Adrenal gland (tissue), 9 donors: ENCODE measurements at regions not wholly inside any gene's neighbourhood (a gene's known extent, or its start where the extent isn't known, plus 50 kb on each side); places are given as distances from the start of the nearest gene placed in this dataset.

Source experiments
- DNase-seq, 7 donors: peaks; one replicate each; pipeline ENCODE4 v3.0.0-alpha.2; 2019 to 2020
- H3K27ac ChIP-seq, 5 donors: fragments of 200-600 bp; sonication (generic) in 4 of 5; 1 replicate in 3 of 5; 2 replicates in 2 of 5; pipeline versions ENCODE4 v1.5.1 to v1.8.0; 2016 to 2020; ENCODE audit warnings: mild to moderate bottlenecking in 1 of 5
- H3K27me3 ChIP-seq: fragments of 200-600 bp; 2 replicates; pipeline ENCODE4 v1.8.0; 2021
- H3K36me3 ChIP-seq, 2 donors: fragments of 200-600 bp; replicated peaks in 1 of 2; 1 replicate in 1 of 2; 2 replicates in 1 of 2; pipeline versions ENCODE4 v1.5.1 to v1.8.0; 2018 to 2022
- H3K4me1 ChIP-seq, 2 donors: fragments of 200-600 bp; replicated peaks in 1 of 2; 1 replicate in 1 of 2; 2 replicates in 1 of 2; pipeline versions ENCODE4 v1.5.1 to v1.8.0; 2018 to 2021
- H3K4me3 ChIP-seq, 4 donors: fragments of 200-600 bp; sonication (generic) in 3 of 4; one replicate each; pipeline ENCODE4 v1.5.1; 2016 to 2018
- H3K9me3 ChIP-seq, 3 donors: fragments of 200-600 bp; sonication (generic) in 1 of 3; replicated peaks in 1 of 3; 1 replicate in 2 of 3; 2 replicates in 1 of 3; pipeline versions ENCODE4 v1.5.1 to v1.8.0; 2016 to 2021
- POLR2A ChIP-seq, 2 donors: fragments of 450-650 bp; IDR thresholded peaks; one replicate each; pipeline ENCODE4 v1.6.1; 2017; ENCODE audit warnings: antibody characterized with exemption in 2 of 2, mild to moderate bottlenecking in 2 of 2, moderate library complexity in 1 of 2
- WGBS, 4 donors: extraction: QIAGEN DNeasy Blood & Tissue Kit in 2 of 4; methylation state at CpG; one replicate each; pipeline versions ENCODE4 v1.1.5 to v1.1.7; 2013 to 2017; 5-methylcytosine and 5-hydroxymethylcytosine counted together
- intact Hi-C, 2 donors: fragments of 100-400 bp; cut with DNase I; formaldehyde crosslinking; loops; one replicate each; pipeline versions ENCODE4 v1.14.1 to v1.15.0; 2022 to 2023
- TF ChIP-seq, protein P1 (sequence below), 6 experiments: fragments of 450-650 bp in 4 of 6; fragments of 200-600 bp in 2 of 6; sonication (generic) in 1 of 6; IDR thresholded peaks; 1 replicate in 5 of 6; 2 replicates in 1 of 6; pipeline versions ENCODE4 v1.5.1 to v1.8.0; 2016 to 2021; ENCODE audit warnings: antibody characterized with exemption in 6 of 6, mild to moderate bottlenecking in 2 of 6, moderate library complexity in 1 of 6
- donor health status: healthy with polysubstance abuse.
- donor health status: Bipolar disorder and iron deficiency.
- donor health status: DM: yes; HTN: yes; CAD: no.
- donor health status: DM: no; HTN: no; CAD: no.
- donor health status: DM: no; HTN: no; CAD: no.

GRCh38 chr1:199700551-199700950, 327.0 kb upstream of the NR5A2 start:
- H3K9me3 ChIP-seq, result no peaks in the 10 kb centered on the region
- intact Hi-C loops, result no loop called here
- TF ChIP-seq, protein P1, sequence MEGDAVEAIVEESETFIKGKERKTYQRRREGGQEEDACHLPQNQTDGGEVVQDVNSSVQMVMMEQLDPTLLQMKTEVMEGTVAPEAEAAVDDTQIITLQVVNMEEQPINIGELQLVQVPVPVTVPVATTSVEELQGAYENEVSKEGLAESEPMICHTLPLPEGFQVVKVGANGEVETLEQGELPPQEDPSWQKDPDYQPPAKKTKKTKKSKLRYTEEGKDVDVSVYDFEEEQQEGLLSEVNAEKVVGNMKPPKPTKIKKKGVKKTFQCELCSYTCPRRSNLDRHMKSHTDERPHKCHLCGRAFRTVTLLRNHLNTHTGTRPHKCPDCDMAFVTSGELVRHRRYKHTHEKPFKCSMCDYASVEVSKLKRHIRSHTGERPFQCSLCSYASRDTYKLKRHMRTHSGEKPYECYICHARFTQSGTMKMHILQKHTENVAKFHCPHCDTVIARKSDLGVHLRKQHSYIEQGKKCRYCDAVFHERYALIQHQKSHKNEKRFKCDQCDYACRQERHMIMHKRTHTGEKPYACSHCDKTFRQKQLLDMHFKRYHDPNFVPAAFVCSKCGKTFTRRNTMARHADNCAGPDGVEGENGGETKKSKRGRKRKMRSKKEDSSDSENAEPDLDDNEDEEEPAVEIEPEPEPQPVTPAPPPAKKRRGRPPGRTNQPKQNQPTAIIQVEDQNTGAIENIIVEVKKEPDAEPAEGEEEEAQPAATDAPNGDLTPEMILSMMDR (IDR thresholded peaks at IDR 0.05), result no peak
- TF ChIP-seq POLR2A (IDR thresholded peaks at IDR 0.05), result no peak
- no peak for DNase-seq
- no peaks in the 10 kb centered on the region for H3K4me1 ChIP-seq
- H3K36me3 ChIP-seq, result no peaks in the 10 kb centered on the region
- no peaks in the 10 kb centered on the region for H3K27me3 ChIP-seq
- no peak overlapping the region for H3K4me3 ChIP-seq
- WGBS, 4 donors, result 70 to 73% (median 72%) methylated on average over 4 of the region's 4 CpGs
- no peak overlapping the region for H3K27ac ChIP-seq

- H3K9me3 ChIP-seq, result no peaks in the 10 kb centered on the region
- H3K27ac ChIP-seq, result no peak overlapping the region
- WGBS, 4 donors, result 57 to 78% (median 68%) methylated on average over 2 of the region's 2 CpGs
- intact Hi-C loops, result no loop called here
- H3K4me1 ChIP-seq, result no peaks in the 10 kb centered on the region
- no peak overlapping the region for H3K4me3 ChIP-seq
- H3K27me3 ChIP-seq, result no peaks in the 10 kb centered on the region
- TF ChIP-seq POLR2A (IDR thresholded peaks at IDR 0.05), result no peak
- DNase-seq, result no peak
- no peaks in the 10 kb centered on the region for H3K36me3 ChIP-seq
These were observed 325.8 kb upstream of the NR5A2 start for GRCh38 chr1:199701726-199702125.

- H3K27ac ChIP-seq, result no peak overlapping the region
- intact Hi-C loops, result no loop called here
- H3K36me3 ChIP-seq, result no peaks in the 10 kb centered on the region
- H3K4me1 ChIP-seq, result no peaks in the 10 kb centered on the region
- H3K27me3 ChIP-seq, result no peaks in the 10 kb centered on the region
- H3K9me3 ChIP-seq, result no peaks in the 10 kb centered on the region
- no peak overlapping the region for H3K4me3 ChIP-seq
- no peak for TF ChIP-seq POLR2A (IDR thresholded peaks at IDR 0.05)
- TF ChIP-seq, protein P1 (IDR thresholded peaks at IDR 0.05), result no peak
- no peak for DNase-seq
These were observed 323.3 kb upstream of the NR5A2 start for GRCh38 chr1:199704231-199704630.

DNA sequence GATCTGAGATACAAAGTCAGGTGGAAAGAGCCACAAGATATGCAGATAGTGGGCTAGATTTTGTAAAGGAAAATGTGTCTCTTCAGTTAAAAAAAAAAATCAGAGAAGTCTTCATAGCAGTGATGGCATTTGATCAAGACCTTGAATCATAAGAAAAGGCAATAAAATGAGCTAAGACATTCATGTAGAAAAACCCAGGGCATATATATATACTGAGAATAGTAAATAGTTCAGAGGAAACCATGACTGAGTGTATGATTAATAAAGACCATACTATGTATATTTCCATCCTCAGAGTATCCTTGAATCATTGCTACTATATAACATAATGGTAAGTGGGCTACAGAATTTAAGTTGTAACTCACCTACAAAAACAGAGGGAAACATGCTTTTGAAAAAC, 321.7 kb upstream of the NR5A2 start:
- Histone ChIP-seq H3K4me3 (no peak overlapping the region), H3K4me1 (no peaks in the 10 kb centered on the region), H3K27me3 (no peaks in the 10 kb centered on the region), H3K9me3 (no peaks in the 10 kb centered on the region), H3K27ac (no peak overlapping the region), H3K36me3 (no peaks in the 10 kb centered on the region)
- TF ChIP-seq, protein P1 (IDR thresholded peaks at IDR 0.05), result no peak
- no peak for TF ChIP-seq POLR2A (IDR thresholded peaks at IDR 0.05)
- DNase-seq, result no peak
- intact Hi-C loops, result no loop called here

- no peaks in the 10 kb centered on the region for H3K27me3 ChIP-seq
- WGBS, 4 donors, result 64 to 73% (median 69%) methylated on average over 3 to 5 of the region's 5 CpGs
- H3K36me3 ChIP-seq, result no peaks in the 10 kb centered on the region
- TF ChIP-seq, protein P1 (IDR thresholded peaks at IDR 0.05), result no peak
- TF ChIP-seq POLR2A (IDR thresholded peaks at IDR 0.05), result no peak
- DNase-seq, result no peak
- intact Hi-C loops, result no loop called here
- no peaks in the 10 kb centered on the region for H3K9me3 ChIP-seq
- H3K27ac ChIP-seq, result no peak overlapping the region
- no peak overlapping the region for H3K4me3 ChIP-seq
- no peaks in the 10 kb centered on the region for H3K4me1 ChIP-seq
These were observed 320.5 kb upstream of the NR5A2 start for GRCh38 chr1:199706826-199707606.
